Endothelial cell of umbilical vein (primary cell): ENCODE measurements at regions not wholly inside any gene's neighbourhood (a gene's known extent, or its start where the extent isn't known, plus 50 kb on each side); places are given as distances from the start of the nearest gene placed in this dataset.

Experiments used
- BruUV-seq: library from RNA; stranded (reverse); fragments of 400-500 nt; replicated peaks from 2 replicates; lab custom pipeline; 2021; lab: Mats Ljungman, UMichigan
- CTCF ChIA-PET: fragments of 300-600, 350-600 bp; sonication (Branson Sonifier 250); formaldehyde crosslinking; loops from one replicate; lab custom pipeline; 2021; ENCODE audit warnings: antibody characterized with exemption, inconsistent platforms; lab: Charles Lee
- POLR2A ChIA-PET: fragments of 300-600, 350-600 bp; sonication (Branson Sonifier 250); formaldehyde crosslinking; loops from one replicate; lab custom pipeline; 2021; ENCODE audit warnings: antibody characterized with exemption, inconsistent platforms; lab: Charles Lee
- DNase-seq: peaks from one replicate; pipeline ENCODE4 v3.0.0-alpha.2; 2011; ENCODE audit warnings: low read depth, low spot score
- FAIRE-seq: peaks from 2 replicates; lab custom pipeline; 2011; peaks lifted over from hg19 to GRCh38; lab: Jason Lieb, UNC
- H2AFZ ChIP-seq: 2 replicates; pipeline ENCODE4 v1.6.0; 2012; ENCODE audit warnings: low read depth, low read length, control low read depth, inconsistent platforms
- H3K27ac ChIP-seq: 2 replicates; pipeline ENCODE4 v1.5.1; 2011; ENCODE audit warnings: low read depth, mild to moderate bottlenecking, control low read depth, low read length, moderate library complexity; ENCODE audit not compliant: insufficient read depth
- H3K27me3 ChIP-seq, 2 experiments: 2 replicates each; pipeline versions ENCODE4 v1.6.0 to v1.6.1; 2011; ENCODE audit warnings: low read length in 2 of 2, mixed read lengths in 1 of 2; ENCODE audit not compliant: control insufficient read depth in 2 of 2, insufficient read depth in 2 of 2
- H3K36me3 ChIP-seq, 2 experiments: 2 replicates in 1 of 2; 3 replicates in 1 of 2; pipeline ENCODE4 v1.5.1; 2011; ENCODE audit warnings: low read length in 2 of 2, mild to moderate bottlenecking in 1 of 2, moderate library complexity in 1 of 2; ENCODE audit not compliant: control insufficient read depth in 2 of 2, insufficient read depth in 2 of 2; ENCODE audit errors: extremely low read depth in 1 of 2
- H3K4me1 ChIP-seq: 3 replicates; pipeline ENCODE4 v1.5.1; 2011; ENCODE audit warnings: mild to moderate bottlenecking, low read length; ENCODE audit not compliant: control insufficient read depth, insufficient read depth; ENCODE audit errors: extremely low read depth
- H3K4me2 ChIP-seq: 2 replicates; pipeline ENCODE4 v1.6.1; 2011; ENCODE audit warnings: low read length, control low read depth, mixed read lengths; ENCODE audit not compliant: insufficient read depth
- H3K4me3 ChIP-seq, 3 experiments: fragments of 200-600 bp in 1 of 3; sonication (generic), shearing (Covaris generic) in 1 of 3; replicated peaks in 1 of 3; 2 replicates each; pipeline ENCODE4 v1.5.1; 2011 to 2016; ENCODE audit warnings: control low read depth in 3 of 3, low read length in 3 of 3, mild to moderate bottlenecking in 2 of 3, inconsistent platforms in 1 of 3, low read depth in 1 of 3, moderate library complexity in 1 of 3; ENCODE audit not compliant: insufficient read depth in 1 of 3
- H3K79me2 ChIP-seq: 2 replicates; pipeline ENCODE4 v1.6.0; 2012; ENCODE audit warnings: low read length, inconsistent platforms; ENCODE audit not compliant: control insufficient read depth, insufficient read depth
- H3K9ac ChIP-seq: replicated peaks from 2 replicates; pipeline ENCODE3; 2011; ENCODE audit warnings: low read length, control low read depth; ENCODE audit not compliant: insufficient read depth; ENCODE audit errors: extremely low read depth
- H3K9me1 ChIP-seq: replicated peaks from 3 replicates; pipeline ENCODE4 v1.6.0; 2011; ENCODE audit warnings: mild to moderate bottlenecking, low read length; ENCODE audit not compliant: control insufficient read depth, insufficient read depth; ENCODE audit errors: extremely low read depth
- H3K9me3 ChIP-seq: replicated peaks from 2 replicates; pipeline ENCODE4 v1.5.1; 2012; ENCODE audit warnings: low read length, inconsistent platforms; ENCODE audit not compliant: control insufficient read depth, insufficient read depth
- H4K20me1 ChIP-seq: replicated peaks from 2 replicates; pipeline ENCODE3; 2011; ENCODE audit warnings: mild to moderate bottlenecking, low read length; ENCODE audit not compliant: control insufficient read depth, insufficient read depth; ENCODE audit errors: extremely low read depth
- CTCF ChIP-seq, 2 donors: IDR thresholded peaks; 1 replicate in 1 of 2; 2 replicates in 1 of 2; pipeline ENCODE4 v1.5.1; 2011; ENCODE audit warnings: low read length in 2 of 2, mild to moderate bottlenecking in 2 of 2, moderate library complexity in 2 of 2, control low read depth in 1 of 2, inconsistent platforms in 1 of 2, low read depth in 1 of 2; ENCODE audit not compliant: insufficient read depth in 1 of 2; ENCODE audit errors: extremely low read depth in 1 of 2
- EZH2 ChIP-seq: IDR thresholded peaks from 2 replicates; pipeline ENCODE4 v1.6.1; 2012; ENCODE audit warnings: borderline replicate concordance, low read depth, mild to moderate bottlenecking, moderate library complexity, low read length, inconsistent platforms; ENCODE audit not compliant: severe bottlenecking
- FOS ChIP-seq: IDR thresholded peaks from 2 replicates; pipeline ENCODE4 v1.6.1; 2011; ENCODE audit warnings: mild to moderate bottlenecking, low read length, moderate library complexity, borderline replicate concordance; ENCODE audit not compliant: insufficient read depth
- GATA2 ChIP-seq: IDR thresholded peaks from 2 replicates; pipeline ENCODE4 v1.7.0; 2011; ENCODE audit warnings: low read depth, mild to moderate bottlenecking, moderate library complexity, mixed read lengths, low read length; ENCODE audit not compliant: insufficient read length, insufficient read depth
- JUN ChIP-seq: IDR thresholded peaks from 2 replicates; pipeline ENCODE4 v1.6.1; 2011; ENCODE audit warnings: borderline replicate concordance, low read depth; ENCODE audit not compliant: insufficient read length, insufficient read depth
- MAX ChIP-seq: IDR thresholded peaks from 2 replicates; pipeline ENCODE4 v1.6.1; 2011; ENCODE audit not compliant: insufficient read depth, insufficient read length
- MYC ChIP-seq: IDR thresholded peaks from one replicate; pipeline ENCODE4 v1.6.1; 2011; ENCODE audit warnings: mild to moderate bottlenecking, low read depth, low read length
- POLR2A ChIP-seq: IDR thresholded peaks from 2 replicates; pipeline ENCODE4 v1.6.1; 2012; ENCODE audit warnings: low read depth, mild to moderate bottlenecking, control low read depth, low read length
- POLR2AphosphoS5 ChIP-seq: IDR thresholded peaks from 2 replicates; pipeline ENCODE4 v1.6.1; 2012; ENCODE audit warnings: low read depth, mild to moderate bottlenecking, control low read depth, low read length, moderate library complexity; ENCODE audit not compliant: insufficient read depth
- dilution Hi-C: fragments of 300-500 bp; cut with MboI; formaldehyde crosslinking; loops from one replicate; pipeline ENCODE4 v1.15.0; 2019; ENCODE audit warnings: low sequenced_read_pairs; ENCODE audit not compliant: extremely low pct_ligation_motif_present
- intact Hi-C: fragments of 100-400 bp; cut with micrococcal nuclease; formaldehyde crosslinking; loops from one replicate; pipeline ENCODE4 v1.10.0; 2022

GRCh38 chr4:56744030-56744429 is 62.9 kb upstream of the HOPX start:
- dilution Hi-C loops = no loop called here
- H4K20me1 ChIP-seq = no peaks in the 10 kb centered on the region
- H3K27me3 ChIP-seq = peaks cover 0 to 4% of the 10 kb centered on the region in 2 experiments
- no peaks in the 10 kb centered on the region for H3K9me3 ChIP-seq
- DNase-seq = no peak
- no peak overlapping the region for H3K27ac ChIP-seq
- no peak overlapping the region for H2AFZ ChIP-seq
- H3K36me3 ChIP-seq = no peaks in the 10 kb centered on the region
- CTCF ChIA-PET = interaction anchor here (0.6 to 1.7 kb wide), 2 partner anchors 14 to 16 kb away, joined by 3 read pairs; no protein-coding TSS in a partner anchor
- intact Hi-C loops = no loop called here
- no peak for FAIRE-seq
- no peaks in the 10 kb centered on the region for H3K79me2 ChIP-seq
- H3K4me3 ChIP-seq = no peak overlapping the region
- no peaks in the 10 kb centered on the region for H3K4me1 ChIP-seq
- no TSS peak for BruUV-seq
- no peak overlapping the region for H3K4me2 ChIP-seq
- POLR2A ChIA-PET = no interaction called here
- no peak overlapping the region for H3K9ac ChIP-seq
- no peak for TF ChIP-seq CTCF (IDR thresholded peaks at IDR 0.05; ENCODE audit: extremely low read depth in 1 of 2, insufficient read depth in 1 of 2, low read depth in 1 of 2, low read length in 2 of 2)
- no peak for TF ChIP-seq MYC
- TF ChIP-seq EZH2 = no peak
- TF ChIP-seq GATA2 = no peak
- no peaks in the 10 kb centered on the region for H3K9me1 ChIP-seq

GRCh38 chr4:56743550-56743949 is 62.5 kb upstream of the HOPX start:
- no peak overlapping the region for H3K4me2 ChIP-seq
- no peaks in the 10 kb centered on the region for H3K4me1 ChIP-seq
- DNase-seq (no peak), FAIRE-seq (no peak)
- no peak overlapping the region for H3K9ac ChIP-seq
- H3K4me3 ChIP-seq = no peak overlapping the region
- H2AFZ ChIP-seq = no peak overlapping the region
- TF ChIP-seq EZH2 = no peak
- TF ChIP-seq CTCF (IDR thresholded peaks at IDR 0.05; ENCODE audit: extremely low read depth in 1 of 2, insufficient read depth in 1 of 2, low read depth in 1 of 2, low read length in 2 of 2) = no peak
- no peak for TF ChIP-seq POLR2AphosphoS5
- TF ChIP-seq MAX = no peak
- no peak for TF ChIP-seq FOS
- no peak for TF ChIP-seq MYC
- TF ChIP-seq GATA2 = no peak
- no peak for TF ChIP-seq JUN
- no peak for TF ChIP-seq POLR2A
- ChIA-PET POLR2A (no interaction called here), CTCF (interaction anchor here (0.7 to 1.7 kb wide), 2 partner anchors 15 to 91 kb away, joined by 3 read pairs; no protein-coding TSS in a partner anchor)
- dilution Hi-C loops = no loop called here
- no peaks in the 10 kb centered on the region for H3K36me3 ChIP-seq
- peaks cover 0 to 5% of the 10 kb centered on the region in 2 experiments for H3K27me3 ChIP-seq
- intact Hi-C loops = no loop called here
- H3K79me2 ChIP-seq = no peaks in the 10 kb centered on the region
- H3K9me1 ChIP-seq = no peaks in the 10 kb centered on the region
- no peak overlapping the region for H3K27ac ChIP-seq
- no peaks in the 10 kb centered on the region for H3K9me3 ChIP-seq
- no TSS peak for BruUV-seq
- H4K20me1 ChIP-seq = no peaks in the 10 kb centered on the region
